Coronary artery (tissue), 2 donors: ENCODE measurements at regions not wholly inside any gene's neighbourhood (a gene's known extent, or its start where the extent isn't known, plus 50 kb on each side); places are given as distances from the start of the nearest gene placed in this dataset.

Source experiments
- DNase-seq: peaks from one replicate; pipeline ENCODE4 v3.0.0-alpha.2; 2017; ENCODE audit warnings: low spot score
- H3K27ac ChIP-seq, 2 donors: fragments of 200-600 bp; sonication (generic); one replicate each; pipeline ENCODE4 v1.5.1; 2016 to 2019
- H3K4me3 ChIP-seq: fragments of 200-600 bp; sonication (generic); 2 replicates; pipeline ENCODE4 v1.5.1; 2016; ENCODE audit warnings: mild to moderate bottlenecking, moderate library complexity
- TF ChIP-seq, protein P1 (sequence below): fragments of 200-600 bp; sonication (generic); IDR thresholded peaks from one replicate; pipeline ENCODE4 v1.5.1; 2019; ENCODE audit warnings: antibody characterized with exemption

GRCh38 chr6:126534401-126534800 is 194.5 kb downstream of the CENPW start:
- Histone ChIP-seq H3K27ac (no peak overlapping the region), H3K4me3 (no peak overlapping the region)
- TF ChIP-seq, protein P1, sequence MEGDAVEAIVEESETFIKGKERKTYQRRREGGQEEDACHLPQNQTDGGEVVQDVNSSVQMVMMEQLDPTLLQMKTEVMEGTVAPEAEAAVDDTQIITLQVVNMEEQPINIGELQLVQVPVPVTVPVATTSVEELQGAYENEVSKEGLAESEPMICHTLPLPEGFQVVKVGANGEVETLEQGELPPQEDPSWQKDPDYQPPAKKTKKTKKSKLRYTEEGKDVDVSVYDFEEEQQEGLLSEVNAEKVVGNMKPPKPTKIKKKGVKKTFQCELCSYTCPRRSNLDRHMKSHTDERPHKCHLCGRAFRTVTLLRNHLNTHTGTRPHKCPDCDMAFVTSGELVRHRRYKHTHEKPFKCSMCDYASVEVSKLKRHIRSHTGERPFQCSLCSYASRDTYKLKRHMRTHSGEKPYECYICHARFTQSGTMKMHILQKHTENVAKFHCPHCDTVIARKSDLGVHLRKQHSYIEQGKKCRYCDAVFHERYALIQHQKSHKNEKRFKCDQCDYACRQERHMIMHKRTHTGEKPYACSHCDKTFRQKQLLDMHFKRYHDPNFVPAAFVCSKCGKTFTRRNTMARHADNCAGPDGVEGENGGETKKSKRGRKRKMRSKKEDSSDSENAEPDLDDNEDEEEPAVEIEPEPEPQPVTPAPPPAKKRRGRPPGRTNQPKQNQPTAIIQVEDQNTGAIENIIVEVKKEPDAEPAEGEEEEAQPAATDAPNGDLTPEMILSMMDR, result no peak
- no peak for DNase-seq

- DNase-seq, result no peak
- H3K27ac ChIP-seq, result no peak overlapping the region
Observed at GRCh38 chr6:126535138-126535537, 195.2 kb downstream of the CENPW start.

GRCh38 chr6:126535595-126535994 is 195.7 kb downstream of the CENPW start:
- no peak overlapping the region for H3K27ac ChIP-seq
- H3K4me3 ChIP-seq, result no peak overlapping the region
- TF ChIP-seq, protein P1, result no peak
- no peak for DNase-seq

More at GRCh38 chr6:126535138-126535537, 195.2 kb downstream of the CENPW start:
- TF ChIP-seq, protein P1, result no peak
- H3K4me3 ChIP-seq, result no peak overlapping the region

DNA sequence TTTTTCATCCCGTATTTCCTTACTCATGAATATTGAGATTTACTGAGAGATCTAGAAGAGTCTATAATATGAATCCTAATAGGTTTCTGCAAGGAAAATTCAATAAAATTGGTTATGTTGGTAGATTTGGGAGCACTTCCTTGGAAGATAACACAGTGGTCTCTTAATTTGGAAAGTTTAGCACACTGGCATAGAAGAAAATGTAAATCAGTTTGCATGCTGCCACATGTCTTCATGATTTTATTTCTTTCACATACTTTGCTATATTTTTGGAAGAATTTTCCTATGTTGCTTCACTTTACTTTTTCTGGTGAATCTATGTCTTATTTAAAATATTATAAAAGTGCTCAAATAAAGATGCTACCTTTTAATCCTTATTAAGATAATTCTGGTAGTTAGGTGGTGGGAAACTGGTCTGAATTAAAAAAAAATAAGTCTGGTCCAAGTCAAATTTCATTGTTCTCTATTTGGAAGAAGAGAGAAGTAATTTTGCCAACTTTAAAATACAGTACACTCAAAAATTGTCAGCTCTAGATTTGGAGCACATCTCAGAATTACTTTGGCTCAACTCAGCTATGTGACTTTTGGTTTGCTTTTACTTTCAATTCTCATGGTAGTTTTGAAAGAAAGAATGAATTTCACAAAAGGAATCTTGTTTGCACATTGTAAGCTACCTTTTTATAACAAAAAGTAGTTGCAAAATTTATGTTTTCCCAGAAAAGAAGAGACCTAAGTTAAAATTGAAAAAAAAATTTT is 197.3 kb downstream of the CENPW start:
- no peak overlapping the region for H3K27ac ChIP-seq
- no peak overlapping the region for H3K4me3 ChIP-seq
- TF ChIP-seq, protein P1, result no peak
- no peak for DNase-seq

DNA sequence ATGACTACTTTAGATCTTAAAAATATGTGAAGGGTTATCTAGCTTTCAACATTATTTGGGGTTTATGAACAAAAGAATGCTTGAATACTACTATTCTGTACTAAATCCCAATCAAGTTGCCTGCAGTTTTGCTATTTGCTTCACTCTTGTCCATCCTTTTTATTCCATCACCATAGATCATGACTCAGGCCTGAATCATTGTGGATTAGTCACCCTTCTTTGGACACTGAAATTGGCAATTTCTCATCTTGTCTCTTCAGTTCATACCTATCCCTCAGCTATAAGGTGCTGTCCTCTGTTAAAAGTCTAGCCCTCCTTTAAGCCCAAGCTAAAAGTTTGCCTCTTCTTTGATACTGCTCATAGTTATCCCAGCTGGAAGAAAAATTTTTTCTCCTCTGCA is 199.1 kb downstream of the CENPW start:
- no peak overlapping the region for H3K27ac ChIP-seq
- DNase-seq, result no peak
- H3K4me3 ChIP-seq, result no peak overlapping the region
- TF ChIP-seq, protein P1, result no peak

DNA sequence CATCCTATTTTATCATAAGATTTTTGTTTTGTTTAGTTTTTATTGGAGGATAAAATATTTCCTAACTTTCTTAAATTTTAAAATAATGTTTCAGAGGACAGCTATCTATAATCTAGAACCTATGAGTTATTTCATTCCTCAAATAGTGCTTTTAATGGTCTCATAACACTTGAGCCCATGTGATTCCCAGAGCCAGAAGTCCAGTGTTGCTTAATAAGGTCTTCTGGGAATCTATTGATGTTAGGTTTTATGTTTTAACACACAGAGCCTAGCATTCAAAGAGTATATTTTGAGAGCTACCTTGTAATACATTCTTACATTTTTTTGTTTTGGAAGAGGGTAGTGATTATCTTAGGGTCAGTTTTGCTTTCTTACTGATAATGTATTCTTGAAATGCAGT is 200.2 kb downstream of the CENPW start:
- DNase-seq, result no peak
- Histone ChIP-seq H3K27ac (no peak overlapping the region), H3K4me3 (no peak overlapping the region)
- TF ChIP-seq, protein P1, result no peak

DNA sequence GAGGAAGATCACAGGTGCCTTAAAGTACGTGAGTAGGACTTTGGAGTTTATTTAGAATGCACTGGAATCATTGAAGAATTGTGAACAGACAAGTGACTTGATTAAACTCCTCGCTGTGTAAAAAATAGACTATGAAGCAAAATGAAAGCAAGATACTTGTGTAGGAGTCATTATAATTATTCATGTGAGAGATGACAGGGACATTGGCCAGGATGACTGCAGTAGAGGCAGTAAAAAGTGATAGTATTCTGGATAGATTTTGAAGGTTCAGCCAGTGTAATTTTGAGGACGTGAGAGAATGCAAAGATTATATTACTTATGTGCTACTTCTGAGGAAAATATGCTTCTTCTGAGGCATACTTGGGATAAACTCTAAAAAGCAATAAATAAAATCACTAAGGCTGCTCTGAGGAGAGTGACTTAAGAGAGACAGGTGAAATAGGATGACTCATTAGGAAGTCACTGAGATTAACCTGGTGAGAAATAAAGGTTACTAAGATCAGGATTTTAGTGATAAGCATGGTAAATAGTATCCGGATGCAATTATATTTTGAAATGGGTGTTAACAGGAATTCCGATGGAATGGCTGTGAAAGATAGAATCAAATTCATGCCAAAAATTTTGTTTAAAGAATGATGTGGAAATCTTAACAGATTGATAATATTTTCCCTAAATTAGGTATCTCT is 202.0 kb downstream of the CENPW start:
- DNase-seq, result no peak
- no peak overlapping the region for H3K27ac ChIP-seq
- no peak overlapping the region for H3K4me3 ChIP-seq
- TF ChIP-seq, protein P1, result no peak
